NB4 (cell line): ENCODE measurements at regions not wholly inside any gene's neighbourhood (a gene's known extent, or its start where the extent isn't known, plus 50 kb on each side); places are given as distances from the start of the nearest gene placed in this dataset.

Experiments used
- CTCF ChIP-seq: IDR thresholded peaks from one replicate; pipeline ENCODE4 v1.5.1; 2012; ENCODE audit warnings: low read depth, low read length
- MAX ChIP-seq: IDR thresholded peaks from 2 replicates; pipeline ENCODE4 v1.6.1; 2011; ENCODE audit warnings: low read depth, low read length
- MYC ChIP-seq: IDR thresholded peaks from 2 replicates; pipeline ENCODE4 v1.6.1; 2011; ENCODE audit warnings: low read depth, low read length
- POLR2A ChIP-seq: IDR thresholded peaks from 2 replicates; pipeline ENCODE4 v1.6.1; 2011; ENCODE audit warnings: mild to moderate bottlenecking; ENCODE audit not compliant: insufficient read length; ENCODE audit errors: extremely low read depth

DNA sequence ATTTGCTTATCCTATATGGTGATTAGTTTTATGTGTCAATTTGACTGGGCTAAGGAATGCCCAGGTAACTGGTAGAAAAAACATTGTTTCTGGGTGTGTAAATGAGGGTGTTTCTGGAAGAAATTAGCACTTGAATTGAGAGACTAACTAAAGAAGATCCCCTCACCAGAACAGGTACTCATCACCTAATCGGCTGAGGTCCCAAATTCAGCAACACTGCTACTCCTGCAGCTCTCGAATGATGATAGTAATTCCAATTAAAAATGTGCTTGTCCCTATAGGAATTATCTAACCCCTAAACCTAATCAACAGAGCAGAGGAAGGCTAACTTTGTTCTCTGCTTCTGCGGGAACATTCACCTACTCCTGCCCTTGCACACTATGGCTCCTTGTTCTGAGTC, 464.5 kb upstream of the CHST9 start:
- TF ChIP-seq POLR2A (no peak), CTCF (no peak), MAX (no peak), MYC (no peak)
